CD4-positive, CD25-positive, alpha-beta regulatory T cell (primary cell): ENCODE measurements at regions not wholly inside any gene's neighbourhood (a gene's known extent, or its start where the extent isn't known, plus 50 kb on each side); places are given as distances from the start of the nearest gene placed in this dataset.

Source experiments
- ATAC-seq, 2 donors: fragments of 150-1000 bp; cut with Tn5 transposase; one replicate each; pipeline ENCODE4 v1.10.0; 2021; ENCODE audit warnings: low read depth in 2 of 2, moderate number of reproducible peaks in 2 of 2, moderate library complexity in 1 of 2
- DNase-seq, 3 donors: peaks; one replicate each; pipeline versions ENCODE4 v3.0.0 to v3.0.0-alpha.2; 2012 to 2022; ENCODE audit warnings: mixed read lengths in 1 of 3
- H3K27ac ChIP-seq: one replicate; pipeline ENCODE4 v1.7.0; 2013; ENCODE audit warnings: mild to moderate bottlenecking, low read length; ENCODE audit not compliant: insufficient read depth, poor library complexity, severe bottlenecking
- H3K27me3 ChIP-seq: one replicate; pipeline ENCODE4 v1.7.0; 2013; ENCODE audit warnings: low read length; ENCODE audit not compliant: control insufficient read depth, insufficient read depth
- H3K36me3 ChIP-seq: one replicate; pipeline ENCODE4 v1.7.0; 2013; ENCODE audit warnings: mild to moderate bottlenecking, low read length, moderate library complexity; ENCODE audit not compliant: control insufficient read depth, insufficient read depth
- H3K4me1 ChIP-seq: 2 replicates; pipeline ENCODE4 v1.7.0; 2013; ENCODE audit warnings: mild to moderate bottlenecking, low read length; ENCODE audit not compliant: insufficient read depth, control insufficient read depth, poor library complexity, severe bottlenecking
- H3K4me3 ChIP-seq: one replicate; pipeline ENCODE4 v1.7.0; 2013; ENCODE audit warnings: low read depth, mild to moderate bottlenecking, low read length, moderate library complexity
- H3K9me3 ChIP-seq, 2 experiments: 1 replicate in 1 of 2; 2 replicates in 1 of 2; pipeline ENCODE4 v1.7.0; 2013; ENCODE audit warnings: low read length in 2 of 2, mild to moderate bottlenecking in 1 of 2, moderate library complexity in 1 of 2; ENCODE audit not compliant: control insufficient read depth in 2 of 2
- H3K27ac Mint-ChIP-seq, 3 donors: one replicate each; pipeline ENCODE4 v1.8.0; 2020 to 2022; ENCODE audit warnings: mild to moderate bottlenecking in 3 of 3, mixed read lengths in 3 of 3, moderate library complexity in 2 of 3
- H3K27me3 Mint-ChIP-seq: one replicate; pipeline ENCODE4 v1.8.0; 2022; ENCODE audit warnings: mild to moderate bottlenecking, mixed read lengths
- H3K36me3 Mint-ChIP-seq: one replicate; pipeline ENCODE4 v1.8.0; 2020; ENCODE audit warnings: mixed read lengths
- H3K4me1 Mint-ChIP-seq, 4 donors: one replicate each; pipeline ENCODE4 v1.8.0; 2020 to 2022; ENCODE audit warnings: mixed read lengths in 4 of 4, mild to moderate bottlenecking in 1 of 4
- H3K4me3 Mint-ChIP-seq, 4 donors: one replicate each; pipeline ENCODE4 v1.8.0; 2020 to 2022; ENCODE audit warnings: mild to moderate bottlenecking in 4 of 4, mixed read lengths in 4 of 4, moderate library complexity in 3 of 4
- H3K9me3 Mint-ChIP-seq, 7 donors: one replicate each; pipeline ENCODE4 v1.8.0; 2020 to 2022; ENCODE audit warnings: mixed read lengths in 7 of 7, mild to moderate bottlenecking in 3 of 7, moderate library complexity in 2 of 7

DNA sequence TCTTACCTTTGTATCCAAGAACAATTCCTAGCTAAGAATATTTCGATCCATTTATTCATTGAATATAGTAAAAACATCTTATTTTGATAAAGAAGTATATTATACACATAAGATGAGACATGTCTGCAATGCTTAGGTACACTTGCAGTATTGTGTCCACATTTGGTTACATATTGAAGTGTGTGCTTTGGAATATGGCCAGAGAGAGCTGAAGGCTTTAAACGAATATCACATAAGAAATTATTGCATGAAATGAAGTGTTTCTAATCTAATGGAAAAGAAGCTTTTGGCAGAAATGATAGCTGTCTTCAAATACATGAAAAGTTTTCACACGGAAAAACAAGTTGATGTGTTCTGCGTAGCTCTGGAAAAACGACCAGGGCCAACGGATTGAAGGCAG is 516.1 kb upstream of the ZFP42 start:
- Histone ChIP-seq H3K27me3 (no peaks in the 10 kb centered on the region), H3K4me1 (no peaks in the 10 kb centered on the region), H3K9me3 (peaks cover 0 to 9% of the 10 kb centered on the region in 2 experiments), H3K4me3 (no peak overlapping the region), H3K27ac (no peak overlapping the region), H3K36me3 (no peaks in the 10 kb centered on the region)
- Mint-ChIP-seq H3K4me1 (peaks cover 0 to 4% (median 0%) of the 10 kb centered on the region in 4 donors), H3K4me3 (no peak overlapping the region), H3K27me3 (no peaks in the 10 kb centered on the region), H3K36me3 (no peaks in the 10 kb centered on the region), H3K9me3 (peaks cover 3 to 14% (median 7%) of the 10 kb centered on the region in 7 donors), H3K27ac (no peak overlapping the region)
- no peak for DNase-seq
- ATAC-seq: no peak

DNA sequence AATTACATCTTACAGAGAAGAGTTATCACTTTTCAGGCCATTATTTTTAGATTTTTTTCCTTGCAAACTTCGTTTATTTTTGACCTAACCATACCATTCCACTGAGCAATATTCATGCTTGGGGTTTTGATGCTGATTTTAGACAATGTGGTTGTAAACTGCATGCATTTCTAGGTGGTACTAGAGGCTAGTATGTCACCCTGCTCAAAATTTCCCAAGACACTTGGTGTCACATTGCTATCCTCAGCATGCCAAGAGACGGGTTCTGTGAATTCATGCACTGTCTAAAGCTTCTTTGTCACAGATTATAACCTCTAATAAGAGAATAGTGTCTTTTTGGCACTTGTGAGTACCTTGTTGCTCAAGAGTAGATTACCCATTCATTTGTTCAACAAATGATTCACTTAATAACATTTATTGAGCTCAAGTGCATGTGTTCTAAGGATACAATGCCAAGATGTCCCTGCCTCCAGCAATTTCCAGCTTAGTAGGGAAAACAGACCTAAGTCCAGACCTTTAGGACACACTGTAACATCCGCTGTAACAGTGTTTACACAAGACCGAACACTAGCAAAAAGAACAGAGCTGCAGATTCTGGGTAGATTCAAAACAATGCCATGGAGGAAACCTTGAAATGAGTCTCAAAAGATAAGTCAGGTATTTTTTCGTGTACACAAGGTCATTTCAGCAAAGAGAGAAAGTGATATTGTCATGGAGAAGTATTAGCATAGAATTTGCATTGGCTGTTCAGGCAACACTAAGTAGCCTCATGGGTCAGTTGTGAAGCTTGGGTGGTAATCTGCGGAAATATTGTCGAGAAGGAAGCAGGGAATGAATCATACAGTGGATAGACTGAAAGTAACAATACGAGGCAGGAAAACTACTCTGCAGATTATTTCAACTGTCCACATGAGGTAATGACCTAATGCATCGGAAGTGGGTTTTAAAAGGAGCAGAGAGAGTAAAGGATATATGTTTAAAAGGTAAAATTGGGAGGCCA is 515.1 kb upstream of the ZFP42 start:
- Histone ChIP-seq H3K36me3 (no peaks in the 10 kb centered on the region), H3K4me1 (no peaks in the 10 kb centered on the region), H3K27me3 (no peaks in the 10 kb centered on the region), H3K9me3 (peaks cover 0 to 5% of the 10 kb centered on the region in 2 experiments), H3K27ac (no peak overlapping the region), H3K4me3 (no peak overlapping the region)
- DNase-seq (no peak), ATAC-seq (no peak)
- no peak overlapping the region for H3K27ac Mint-ChIP-seq
- H3K4me3 Mint-ChIP-seq: no peak overlapping the region
- no peaks in the 10 kb centered on the region for H3K27me3 Mint-ChIP-seq
- no peaks in the 10 kb centered on the region for H3K36me3 Mint-ChIP-seq
- no peaks in the 10 kb centered on the region for H3K4me1 Mint-ChIP-seq
- H3K9me3 Mint-ChIP-seq: peaks cover 0 to 11% (median 5%) of the 10 kb centered on the region in 7 donors

DNA sequence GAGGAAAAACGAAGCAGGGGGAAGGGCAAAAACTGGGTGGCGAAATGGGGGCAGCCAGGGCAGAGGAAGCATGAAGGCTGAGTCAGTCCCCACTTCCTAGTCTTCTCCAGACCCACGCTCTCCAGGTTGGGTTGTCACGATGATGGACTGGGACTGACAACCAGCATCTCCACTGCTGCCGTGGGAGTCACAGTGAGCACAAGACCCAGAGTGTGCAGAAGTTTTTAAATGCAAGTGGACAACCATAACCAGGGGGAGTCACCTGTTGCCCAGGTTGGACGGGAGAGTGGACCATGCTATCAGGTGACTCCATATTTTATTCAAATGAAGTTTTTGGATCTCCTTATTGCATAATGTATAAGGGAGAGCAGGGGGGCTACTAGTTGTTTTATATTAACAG is 511.4 kb upstream of the ZFP42 start:
- no peak overlapping the region for H3K27ac ChIP-seq
- no peak for DNase-seq
- H3K27ac Mint-ChIP-seq: no peak overlapping the region
- no peaks in the 10 kb centered on the region for H3K27me3 Mint-ChIP-seq
- no peaks in the 10 kb centered on the region for H3K36me3 Mint-ChIP-seq
- H3K36me3 ChIP-seq: no peaks in the 10 kb centered on the region
- H3K4me3 Mint-ChIP-seq: no peak overlapping the region
- ATAC-seq: no peak
- H3K9me3 ChIP-seq: peaks cover 0 to 5% of the 10 kb centered on the region in 2 experiments
- no peaks in the 10 kb centered on the region for H3K4me1 ChIP-seq
- H3K27me3 ChIP-seq: no peaks in the 10 kb centered on the region
- no peak overlapping the region for H3K4me3 ChIP-seq
- peaks cover 0 to 12% (median 4%) of the 10 kb centered on the region in 7 donors for H3K9me3 Mint-ChIP-seq
- no peaks in the 10 kb centered on the region for H3K4me1 Mint-ChIP-seq

DNA sequence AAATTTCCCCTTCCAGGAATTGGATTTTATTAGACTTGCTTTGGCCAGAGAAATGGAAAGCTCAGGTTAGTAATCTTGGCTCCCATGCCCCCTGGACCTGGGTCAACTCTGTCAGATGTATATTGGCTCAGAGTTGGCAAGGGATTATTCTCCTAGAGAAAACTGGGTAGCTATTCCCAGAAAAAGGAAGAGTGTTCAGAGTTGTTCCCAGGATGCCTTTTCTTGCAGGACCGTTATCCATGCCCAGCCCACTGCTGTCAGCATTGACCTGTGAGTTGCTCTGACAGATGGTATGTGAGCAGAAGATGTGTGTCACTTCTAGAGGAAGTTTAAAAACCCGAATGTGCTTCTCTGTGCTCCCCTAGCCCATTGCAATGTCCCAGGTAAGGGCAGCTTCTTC is 509.9 kb upstream of the ZFP42 start:
- H3K9me3 Mint-ChIP-seq: peaks cover 0 to 10% (median 6%) of the 10 kb centered on the region in 7 donors
- Histone ChIP-seq H3K4me1 (no peaks in the 10 kb centered on the region), H3K27me3 (no peaks in the 10 kb centered on the region), H3K4me3 (no peak overlapping the region), H3K9me3 (peaks cover 0 to 4% of the 10 kb centered on the region in 2 experiments), H3K36me3 (no peaks in the 10 kb centered on the region), H3K27ac (no peak overlapping the region)
- DNase-seq (no peak), ATAC-seq (no peak)
- no peaks in the 10 kb centered on the region for H3K27me3 Mint-ChIP-seq
- H3K4me1 Mint-ChIP-seq: no peaks in the 10 kb centered on the region
- H3K36me3 Mint-ChIP-seq: no peaks in the 10 kb centered on the region
- H3K27ac Mint-ChIP-seq: no peak overlapping the region
- no peak overlapping the region for H3K4me3 Mint-ChIP-seq

DNA sequence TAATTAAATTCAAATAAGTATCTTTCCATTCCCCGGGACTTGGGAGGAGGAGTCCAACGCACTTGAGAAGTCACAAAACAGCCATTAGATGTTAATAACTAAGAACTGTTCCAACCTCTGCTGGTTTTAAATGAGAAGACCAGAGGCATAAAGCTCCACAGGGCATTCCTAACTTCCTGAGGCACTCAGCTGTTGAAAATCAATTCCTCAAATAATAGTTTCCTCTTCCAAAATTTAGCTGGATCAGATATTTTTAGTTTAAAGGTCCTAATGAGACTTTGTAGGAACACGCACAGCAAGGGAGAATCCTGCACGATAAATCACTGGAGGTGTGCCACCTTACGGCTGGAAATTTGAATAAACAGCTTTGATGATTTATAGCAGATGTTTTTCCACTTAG is 504.3 kb upstream of the ZFP42 start:
- H3K36me3 Mint-ChIP-seq: no peaks in the 10 kb centered on the region
- no peak for ATAC-seq
- no peak overlapping the region for H3K27ac ChIP-seq
- DNase-seq: no peak
- H3K4me3 Mint-ChIP-seq: no peak overlapping the region
- peaks cover 3 to 19% (median 8%) of the 10 kb centered on the region in 7 donors for H3K9me3 Mint-ChIP-seq
- H3K27me3 ChIP-seq: no peaks in the 10 kb centered on the region
- H3K27ac Mint-ChIP-seq: no peak overlapping the region
- H3K4me1 Mint-ChIP-seq: no peaks in the 10 kb centered on the region
- peaks cover 0 to 4% of the 10 kb centered on the region in 2 experiments for H3K9me3 ChIP-seq
- H3K27me3 Mint-ChIP-seq: no peaks in the 10 kb centered on the region
- H3K4me1 ChIP-seq: no peaks in the 10 kb centered on the region
- no peak overlapping the region for H3K4me3 ChIP-seq
- no peaks in the 10 kb centered on the region for H3K36me3 ChIP-seq

DNA sequence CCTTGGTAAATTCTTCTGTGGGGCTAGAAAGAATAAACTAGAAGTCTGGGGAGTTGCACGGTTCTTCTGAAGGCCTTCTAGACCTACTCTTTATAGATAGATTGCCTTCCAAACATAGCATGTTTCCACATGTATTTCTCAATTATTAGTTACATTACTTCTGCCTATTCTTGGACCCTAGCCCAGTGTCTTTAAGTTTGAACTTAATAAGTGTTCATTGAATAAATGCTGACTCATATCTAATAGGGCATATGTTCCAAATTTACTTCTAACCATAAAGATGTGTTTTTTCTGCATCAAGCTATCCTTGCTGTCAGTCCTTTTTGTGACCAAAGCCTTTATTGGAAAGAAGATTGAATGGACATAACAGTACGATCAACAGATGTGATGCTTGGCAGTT is 503.6 kb upstream of the ZFP42 start:
- Mint-ChIP-seq H3K9me3 (peaks cover 1 to 20% (median 8%) of the 10 kb centered on the region in 7 donors), H3K4me3 (no peak overlapping the region), H3K36me3 (no peaks in the 10 kb centered on the region), H3K4me1 (no peaks in the 10 kb centered on the region), H3K27me3 (no peaks in the 10 kb centered on the region), H3K27ac (no peak overlapping the region)
- DNase-seq (no peak), ATAC-seq (no peak)
- Histone ChIP-seq H3K9me3 (peaks cover 0 to 4% of the 10 kb centered on the region in 2 experiments), H3K27ac (no peak overlapping the region), H3K27me3 (no peaks in the 10 kb centered on the region), H3K36me3 (no peaks in the 10 kb centered on the region), H3K4me1 (no peaks in the 10 kb centered on the region), H3K4me3 (no peak overlapping the region)

DNA sequence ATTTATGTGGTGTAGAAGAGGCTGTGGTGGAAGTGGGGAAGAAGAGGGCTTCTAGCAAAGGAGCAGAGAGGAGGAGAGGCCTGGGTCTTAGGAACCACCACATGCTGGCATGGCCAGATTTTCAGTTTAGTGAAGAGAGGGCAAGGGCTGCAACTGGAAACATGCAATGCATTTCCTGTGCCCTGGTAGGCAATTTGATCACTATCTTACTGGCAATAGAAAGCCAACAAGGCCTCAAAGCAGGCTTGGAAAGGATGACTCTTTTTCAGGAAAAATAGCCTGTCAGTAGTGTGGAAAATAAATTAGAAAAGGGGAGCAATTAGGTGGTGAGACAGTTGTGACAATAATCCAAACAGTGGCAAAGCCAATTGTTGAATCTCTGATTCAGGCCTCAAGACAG is 501.9 kb upstream of the ZFP42 start:
- no peak overlapping the region for H3K4me3 Mint-ChIP-seq
- no peak for ATAC-seq
- DNase-seq: no peak
- Histone ChIP-seq H3K4me1 (no peaks in the 10 kb centered on the region), H3K27me3 (no peaks in the 10 kb centered on the region), H3K4me3 (no peak overlapping the region), H3K36me3 (no peaks in the 10 kb centered on the region), H3K27ac (no peak overlapping the region), H3K9me3 (peaks cover 0 to 4% of the 10 kb centered on the region in 2 experiments)
- peaks cover 4 to 21% (median 8%) of the 10 kb centered on the region in 7 donors for H3K9me3 Mint-ChIP-seq
- H3K36me3 Mint-ChIP-seq: no peaks in the 10 kb centered on the region
- no peak overlapping the region for H3K27ac Mint-ChIP-seq
- no peaks in the 10 kb centered on the region for H3K4me1 Mint-ChIP-seq
- H3K27me3 Mint-ChIP-seq: no peaks in the 10 kb centered on the region

DNA sequence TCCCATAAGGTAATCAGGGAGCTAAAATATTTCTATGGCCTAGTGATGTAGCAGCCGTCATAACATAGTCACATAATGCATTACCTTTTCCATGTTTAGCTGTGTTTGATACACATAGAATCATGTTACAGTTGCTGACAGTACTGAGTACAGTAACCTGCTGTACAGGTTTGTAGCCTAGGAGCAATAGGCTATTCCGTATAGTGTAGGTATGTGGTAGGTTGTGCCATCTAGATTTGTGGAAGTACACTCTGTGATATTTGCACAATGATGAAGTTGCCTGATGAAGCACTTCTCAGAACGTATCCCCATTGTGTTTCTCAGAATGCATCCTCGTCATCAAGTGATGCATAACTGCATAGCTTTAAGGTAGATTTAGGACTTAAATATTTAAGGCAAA is 495.6 kb upstream of the ZFP42 start:
- H3K27me3 ChIP-seq: no peaks in the 10 kb centered on the region
- no peaks in the 10 kb centered on the region for H3K9me3 ChIP-seq
- no peak for ATAC-seq
- H3K4me1 ChIP-seq: no peaks in the 10 kb centered on the region
- Mint-ChIP-seq H3K27ac (no peak overlapping the region), H3K4me3 (no peak overlapping the region), H3K4me1 (no peaks in the 10 kb centered on the region), H3K9me3 (peaks cover 2 to 25% (median 9%) of the 10 kb centered on the region in 7 donors), H3K36me3 (no peaks in the 10 kb centered on the region), H3K27me3 (no peaks in the 10 kb centered on the region)
- no peaks in the 10 kb centered on the region for H3K36me3 ChIP-seq
- no peak overlapping the region for H3K4me3 ChIP-seq
- no peak overlapping the region for H3K27ac ChIP-seq
- DNase-seq: no peak
